Transverse colon (tissue), 4 donors: ENCODE measurements at regions not wholly inside any gene's neighbourhood (a gene's known extent, or its start where the extent isn't known, plus 50 kb on each side); places are given as distances from the start of the nearest gene placed in this dataset.

Source experiments
- EP300 ChIP-seq: sonication (generic); formaldehyde crosslinking; IDR thresholded peaks from one replicate; pipeline ENCODE4 v1.6.1; 2017; ENCODE audit warnings: antibody characterized with exemption, low read depth
- POLR2A ChIP-seq: fragments of 450-650 bp; IDR thresholded peaks from one replicate; pipeline ENCODE4 v1.6.1; 2016; ENCODE audit warnings: antibody characterized with exemption, mild to moderate bottlenecking, moderate library complexity
- POLR2AphosphoS5 ChIP-seq, 3 donors: sonication (generic); formaldehyde crosslinking; IDR thresholded peaks; one replicate each; pipeline ENCODE4 v1.6.1; 2016; ENCODE audit warnings: antibody characterized with exemption in 3 of 3
- TF ChIP-seq, protein P1 (sequence below), 5 experiments: fragments of 200-600 bp in 3 of 5; fragments of 450-650 bp in 2 of 5; sonication (generic) in 3 of 5; IDR thresholded peaks; 1 replicate in 2 of 5; 2 replicates in 3 of 5; pipeline ENCODE4 v1.5.1; 2016 to 2017; ENCODE audit warnings: antibody characterized with exemption in 5 of 5, inconsistent platforms in 3 of 5, mild to moderate bottlenecking in 2 of 5, moderate library complexity in 1 of 5

- TF ChIP-seq, protein P1, sequence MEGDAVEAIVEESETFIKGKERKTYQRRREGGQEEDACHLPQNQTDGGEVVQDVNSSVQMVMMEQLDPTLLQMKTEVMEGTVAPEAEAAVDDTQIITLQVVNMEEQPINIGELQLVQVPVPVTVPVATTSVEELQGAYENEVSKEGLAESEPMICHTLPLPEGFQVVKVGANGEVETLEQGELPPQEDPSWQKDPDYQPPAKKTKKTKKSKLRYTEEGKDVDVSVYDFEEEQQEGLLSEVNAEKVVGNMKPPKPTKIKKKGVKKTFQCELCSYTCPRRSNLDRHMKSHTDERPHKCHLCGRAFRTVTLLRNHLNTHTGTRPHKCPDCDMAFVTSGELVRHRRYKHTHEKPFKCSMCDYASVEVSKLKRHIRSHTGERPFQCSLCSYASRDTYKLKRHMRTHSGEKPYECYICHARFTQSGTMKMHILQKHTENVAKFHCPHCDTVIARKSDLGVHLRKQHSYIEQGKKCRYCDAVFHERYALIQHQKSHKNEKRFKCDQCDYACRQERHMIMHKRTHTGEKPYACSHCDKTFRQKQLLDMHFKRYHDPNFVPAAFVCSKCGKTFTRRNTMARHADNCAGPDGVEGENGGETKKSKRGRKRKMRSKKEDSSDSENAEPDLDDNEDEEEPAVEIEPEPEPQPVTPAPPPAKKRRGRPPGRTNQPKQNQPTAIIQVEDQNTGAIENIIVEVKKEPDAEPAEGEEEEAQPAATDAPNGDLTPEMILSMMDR (IDR thresholded peaks at IDR 0.05), result peak in 2 of 5 experiments; percentile 18 to 29
- no peak for TF ChIP-seq POLR2A
- no peak for TF ChIP-seq POLR2AphosphoS5 (IDR thresholded peaks at IDR 0.05)
- TF ChIP-seq EP300, result no peak
Observed at GRCh38 chr6:60754879-60755278, 1531.1 kb downstream of the KHDRBS2 start.
